Endodermal cell (in vitro differentiated cells): ENCODE measurements at regions not wholly inside any gene's neighbourhood (a gene's known extent, or its start where the extent isn't known, plus 50 kb on each side); places are given as distances from the start of the nearest gene placed in this dataset.

Source experiments
- DNase-seq: peaks from one replicate; pipeline ENCODE4 v3.0.0-alpha.2; 2017
- H3K27ac ChIP-seq: 2 replicates; pipeline ENCODE4 v1.5.1; 2013; ENCODE audit warnings: mild to moderate bottlenecking, low read depth, low read length, moderate library complexity
- H3K27me3 ChIP-seq: 2 replicates; pipeline ENCODE4 v1.6.1; 2013; ENCODE audit warnings: mild to moderate bottlenecking, low read length, moderate library complexity; ENCODE audit not compliant: insufficient read depth, control insufficient read depth, poor library complexity, severe bottlenecking
- H3K36me3 ChIP-seq: 2 replicates; pipeline ENCODE4 v1.7.0; 2013; ENCODE audit warnings: mild to moderate bottlenecking, low read length, moderate library complexity; ENCODE audit not compliant: control insufficient read depth, insufficient read depth
- H3K4me1 ChIP-seq: one replicate; pipeline ENCODE4 v1.7.0; 2013; ENCODE audit warnings: low read length; ENCODE audit not compliant: control insufficient read depth, insufficient read depth
- H3K4me3 ChIP-seq: 2 replicates; pipeline ENCODE4 v1.5.1; 2013; ENCODE audit warnings: mild to moderate bottlenecking, low read length, moderate library complexity
- H3K9ac ChIP-seq: 2 replicates; pipeline ENCODE4 v1.6.1; 2013; ENCODE audit warnings: mild to moderate bottlenecking, low read length, moderate library complexity; ENCODE audit not compliant: poor library complexity, severe bottlenecking; ENCODE audit errors: extremely low read depth
- H3K9me3 ChIP-seq: 2 replicates; pipeline ENCODE4 v1.6.1; 2013; ENCODE audit warnings: mild to moderate bottlenecking, low read length, moderate library complexity; ENCODE audit not compliant: control insufficient read depth
- H3K27ac Mint-ChIP-seq: 2 replicates; pipeline ENCODE4 v1.8.0; 2020; ENCODE audit warnings: mixed read lengths
- H3K27me3 Mint-ChIP-seq: 2 replicates; pipeline ENCODE4 v1.8.0; 2021; ENCODE audit warnings: mild to moderate bottlenecking, mixed read lengths; ENCODE audit not compliant: insufficient read depth
- H3K36me3 Mint-ChIP-seq: 2 replicates; pipeline ENCODE4 v1.8.0; 2020; ENCODE audit warnings: low read depth, mixed read lengths
- H3K4me1 Mint-ChIP-seq: 2 replicates; pipeline ENCODE4 v1.8.0; 2020; ENCODE audit warnings: mixed read lengths
- H3K4me3 Mint-ChIP-seq: 2 replicates; pipeline ENCODE4 v1.8.0; 2020; ENCODE audit warnings: mild to moderate bottlenecking, moderate library complexity, mixed read lengths
- H3K9me3 Mint-ChIP-seq: 2 replicates; pipeline ENCODE4 v1.8.0; 2020; ENCODE audit warnings: mild to moderate bottlenecking, mixed read lengths
- CTCF ChIP-seq: fragments of 200-600 bp; sonication (generic); conservative IDR thresholded peaks from 2 replicates; pipeline ENCODE4 v1.5.0; 2021; ENCODE audit warnings: antibody characterized with exemption, mild to moderate bottlenecking
- WGBS, 2 experiments: methylation state at CpG; one replicate each; pipeline versions ENCODE4 v1.1.5 to v1.1.7; 2013; ENCODE audit warnings: missing lambda C conversion rate in 2 of 2, mixed read lengths in 1 of 2; ENCODE audit not compliant: insufficient coverage in 1 of 2, insufficient read length in 1 of 2; 5-methylcytosine and 5-hydroxymethylcytosine counted together

- Mint-ChIP-seq H3K4me3 (no peak overlapping the region), H3K36me3 (no peaks in the 10 kb centered on the region), H3K9me3 (no peaks in the 10 kb centered on the region), H3K4me1 (no peaks in the 10 kb centered on the region), H3K27ac (no peak overlapping the region), H3K27me3 (no peaks in the 10 kb centered on the region)
- no peak overlapping the region for H3K4me3 ChIP-seq
- H3K9me3 ChIP-seq = no peaks in the 10 kb centered on the region
- TF ChIP-seq CTCF = peak; percentile 72
- no peaks in the 10 kb centered on the region for H3K36me3 ChIP-seq
- H3K27me3 ChIP-seq = no peaks in the 10 kb centered on the region
- no peaks in the 10 kb centered on the region for H3K4me1 ChIP-seq
- DNase-seq = peak; percentile 72
- no peak overlapping the region for H3K27ac ChIP-seq
- H3K9ac ChIP-seq = no peak overlapping the region
Measured at GRCh38 chr6:78308025-78308424, 559.3 kb upstream of the IRAK1BP1 start.

GRCh38 chr6:78322068-78322845 lies 545.1 kb upstream of the IRAK1BP1 start:
- Histone ChIP-seq H3K36me3 (no peaks in the 10 kb centered on the region), H3K4me3 (no peak overlapping the region), H3K4me1 (no peaks in the 10 kb centered on the region), H3K9me3 (no peaks in the 10 kb centered on the region), H3K9ac (no peak overlapping the region), H3K27ac (no peak overlapping the region), H3K27me3 (no peaks in the 10 kb centered on the region)
- Mint-ChIP-seq H3K9me3 (no peaks in the 10 kb centered on the region), H3K4me3 (no peak overlapping the region), H3K27me3 (no peaks in the 10 kb centered on the region), H3K4me1 (no peaks in the 10 kb centered on the region), H3K36me3 (no peaks in the 10 kb centered on the region), H3K27ac (no peak overlapping the region)
- TF ChIP-seq CTCF = no peak
- no peak for DNase-seq
- 93 to 100% methylated on average over 3 to 5 of the region's 5 CpGs for WGBS, 2 experiments

- H3K27ac Mint-ChIP-seq = no peak overlapping the region
- 86 to 100% methylated on average over 1 to 2 of the region's 2 CpGs for WGBS, 2 experiments
Measured at GRCh38 chr6:78324213-78324612, 543.1 kb upstream of the IRAK1BP1 start.

More at GRCh38 chr6:78324213-78324612, 543.1 kb upstream of the IRAK1BP1 start:
- Mint-ChIP-seq H3K4me1 (no peaks in the 10 kb centered on the region), H3K4me3 (no peak overlapping the region), H3K9me3 (no peaks in the 10 kb centered on the region), H3K36me3 (no peaks in the 10 kb centered on the region), H3K27me3 (no peaks in the 10 kb centered on the region)
- H3K36me3 ChIP-seq = no peaks in the 10 kb centered on the region
- no peak overlapping the region for H3K9ac ChIP-seq
- H3K4me1 ChIP-seq = no peaks in the 10 kb centered on the region
- no peak overlapping the region for H3K4me3 ChIP-seq
- H3K27ac ChIP-seq = no peak overlapping the region
- H3K27me3 ChIP-seq = no peaks in the 10 kb centered on the region
- no peaks in the 10 kb centered on the region for H3K9me3 ChIP-seq
- no peak for DNase-seq
- TF ChIP-seq CTCF = no peak
